ENCODE measurements at regions not wholly inside any gene's neighbourhood (a gene's known extent, or its start where the extent isn't known, plus 50 kb on each side); places are given as distances from the start of the nearest gene placed in this dataset.

- no peak for DNase-seq (ENCODE audit: low read depth)
These were observed 1251.5 kb downstream of the SLC16A7 start for GRCh38 chr12:60847281-60847680.

GRCh38 chr12:60849723-60850122, 1253.9 kb downstream of the SLC16A7 start:
- no peak for DNase-seq (ENCODE audit: low read depth)

- no peak for DNase-seq (ENCODE audit: low read depth)
These were observed 1257.6 kb downstream of the SLC16A7 start for GRCh38 chr12:60853407-60853806.

- no peak for DNase-seq (ENCODE audit: low read depth)
These were observed 1267.6 kb downstream of the SLC16A7 start for GRCh38 chr12:60863421-60863820.

GRCh38 chr12:60872219-60872618, 1276.4 kb downstream of the SLC16A7 start:
- DNase-seq (ENCODE audit: low read depth): no peak

- no peak for DNase-seq (ENCODE audit: low read depth)
These were observed 1277.3 kb downstream of the SLC16A7 start for GRCh38 chr12:60872850-60873713.

- DNase-seq (ENCODE audit: low read depth): no peak
These were observed 1278.3 kb downstream of the SLC16A7 start for GRCh38 chr12:60874091-60874490.

GRCh38 chr12:60920841-60921495, 1325.1 kb downstream of the SLC16A7 start:
- DNase-seq (ENCODE audit: low read depth): no peak

- no peak for DNase-seq (ENCODE audit: low read depth)
These were observed 1325.7 kb downstream of the SLC16A7 start for GRCh38 chr12:60921541-60921940.

GRCh38 chr12:60926256-60926655, 1330.4 kb downstream of the SLC16A7 start:
- DNase-seq (ENCODE audit: low read depth): no peak

- no peak for DNase-seq (ENCODE audit: low read depth)
These were observed 1330.1 kb upstream of the USP15 start for GRCh38 chr12:60930151-60930550.

- DNase-seq (ENCODE audit: low read depth): no peak
These were observed 1324.0 kb upstream of the USP15 start for GRCh38 chr12:60935981-60936761.

- no peak for DNase-seq (ENCODE audit: low read depth)
These were observed 1312.7 kb upstream of the USP15 start for GRCh38 chr12:60947533-60947932.

GRCh38 chr12:60967128-60967527, 1293.1 kb upstream of the USP15 start:
- DNase-seq (ENCODE audit: low read depth): no peak

GRCh38 chr12:60977966-60978365, 1282.2 kb upstream of the USP15 start:
- DNase-seq (ENCODE audit: low read depth): no peak

GRCh38 chr12:60980558-60980957, 1279.6 kb upstream of the USP15 start:
- DNase-seq (ENCODE audit: low read depth): no peak

- DNase-seq (ENCODE audit: low read depth): no peak
These were observed 1278.7 kb upstream of the USP15 start for GRCh38 chr12:60981473-60981872.

GRCh38 chr12:60992087-60992486, 1268.1 kb upstream of the USP15 start:
- no peak for DNase-seq (ENCODE audit: low read depth)

GRCh38 chr12:60995256-60995825, 1264.9 kb upstream of the USP15 start:
- no peak for DNase-seq (ENCODE audit: low read depth)

- no peak for DNase-seq (ENCODE audit: low read depth)
These were observed 1262.3 kb upstream of the USP15 start for GRCh38 chr12:60997869-60998378.

- DNase-seq (ENCODE audit: low read depth): no peak
These were observed 1251.0 kb upstream of the USP15 start for GRCh38 chr12:61009192-61009591.
